LNCaP clone FGC (cell line): ENCODE measurements at regions not wholly inside any gene's neighbourhood (a gene's known extent, or its start where the extent isn't known, plus 50 kb on each side); places are given as distances from the start of the nearest gene placed in this dataset.

Source experiments
- DNase-seq: peaks from one replicate; pipeline ENCODE4 v3.0.0-alpha.2; 2011; ENCODE audit warnings: low read depth
- H3K4me3 ChIP-seq: 2 replicates; pipeline ENCODE4 v1.5.1; 2011; ENCODE audit warnings: mild to moderate bottlenecking, low read depth, low read length, control low read depth
- TF ChIP-seq, protein P1 (sequence below): IDR thresholded peaks from 2 replicates; pipeline ENCODE4 v1.5.1; 2012; ENCODE audit warnings: mild to moderate bottlenecking; ENCODE audit not compliant: control insufficient read depth, insufficient read depth; ENCODE audit errors: extremely low read depth

DNA sequence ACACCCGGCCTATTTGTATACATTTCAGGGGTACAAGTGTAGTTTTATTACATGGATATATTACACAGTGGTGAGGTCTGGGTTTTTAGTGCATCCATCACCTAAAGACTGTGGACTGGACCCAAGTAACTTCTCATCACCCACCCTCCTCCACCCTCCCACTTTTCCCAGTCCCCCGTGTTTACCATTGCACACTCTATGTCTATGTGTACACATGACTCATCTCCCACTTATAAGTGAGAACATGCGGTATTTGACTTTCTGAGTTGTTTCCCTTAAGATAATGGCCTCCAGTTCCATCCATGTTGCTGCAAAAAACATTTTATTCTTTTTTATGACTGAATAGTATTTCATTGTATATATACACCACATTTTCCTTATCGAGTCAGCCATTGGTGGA, 98.9 kb upstream of the WAC start:
- no peak overlapping the region for H3K4me3 ChIP-seq
- TF ChIP-seq, protein P1, sequence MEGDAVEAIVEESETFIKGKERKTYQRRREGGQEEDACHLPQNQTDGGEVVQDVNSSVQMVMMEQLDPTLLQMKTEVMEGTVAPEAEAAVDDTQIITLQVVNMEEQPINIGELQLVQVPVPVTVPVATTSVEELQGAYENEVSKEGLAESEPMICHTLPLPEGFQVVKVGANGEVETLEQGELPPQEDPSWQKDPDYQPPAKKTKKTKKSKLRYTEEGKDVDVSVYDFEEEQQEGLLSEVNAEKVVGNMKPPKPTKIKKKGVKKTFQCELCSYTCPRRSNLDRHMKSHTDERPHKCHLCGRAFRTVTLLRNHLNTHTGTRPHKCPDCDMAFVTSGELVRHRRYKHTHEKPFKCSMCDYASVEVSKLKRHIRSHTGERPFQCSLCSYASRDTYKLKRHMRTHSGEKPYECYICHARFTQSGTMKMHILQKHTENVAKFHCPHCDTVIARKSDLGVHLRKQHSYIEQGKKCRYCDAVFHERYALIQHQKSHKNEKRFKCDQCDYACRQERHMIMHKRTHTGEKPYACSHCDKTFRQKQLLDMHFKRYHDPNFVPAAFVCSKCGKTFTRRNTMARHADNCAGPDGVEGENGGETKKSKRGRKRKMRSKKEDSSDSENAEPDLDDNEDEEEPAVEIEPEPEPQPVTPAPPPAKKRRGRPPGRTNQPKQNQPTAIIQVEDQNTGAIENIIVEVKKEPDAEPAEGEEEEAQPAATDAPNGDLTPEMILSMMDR, result no peak
- no peak for DNase-seq

DNA sequence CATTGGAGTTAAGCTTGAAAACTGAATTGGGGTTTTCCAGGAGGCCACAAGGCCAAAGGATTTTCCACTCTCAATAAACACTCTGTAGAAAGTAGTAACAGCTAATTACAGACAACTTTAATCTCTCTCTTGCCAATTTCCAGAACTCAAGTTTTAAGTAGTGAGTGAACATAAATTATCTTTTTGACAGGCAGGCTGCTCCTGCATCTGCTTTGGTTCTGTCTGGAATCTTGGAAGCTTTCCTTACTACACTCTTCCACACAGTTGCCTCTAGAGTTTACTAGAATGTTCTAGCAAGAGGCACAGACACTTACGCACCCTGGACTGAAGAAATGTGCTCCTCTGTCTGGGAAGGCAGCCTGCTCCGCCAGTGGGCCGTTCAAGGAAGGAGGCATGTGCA, 90.5 kb upstream of the WAC start:
- TF ChIP-seq, protein P1, result no peak
- no peak for DNase-seq
- H3K4me3 ChIP-seq, result no peak overlapping the region

DNA sequence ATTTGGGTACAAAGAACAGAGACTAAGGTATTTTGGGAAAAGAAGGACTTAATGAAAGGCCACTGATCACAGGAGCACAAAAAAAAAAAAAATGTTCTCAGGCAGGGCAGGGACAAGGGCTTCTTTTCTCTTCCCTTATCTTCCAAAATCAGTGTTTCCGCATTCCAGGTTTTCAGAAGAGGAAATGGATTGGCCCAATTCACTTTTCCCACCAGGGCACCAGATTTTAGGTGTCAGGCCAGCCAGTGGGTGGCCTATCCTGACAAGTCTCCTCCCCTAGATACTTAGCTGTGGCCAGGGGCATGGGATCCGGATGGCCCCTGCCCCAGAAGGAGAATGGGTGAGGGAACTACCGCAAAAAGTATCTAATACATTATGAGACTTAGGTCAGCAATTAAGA, 88.9 kb upstream of the WAC start:
- no peak overlapping the region for H3K4me3 ChIP-seq
- TF ChIP-seq, protein P1, result no peak
- DNase-seq, result no peak

DNA sequence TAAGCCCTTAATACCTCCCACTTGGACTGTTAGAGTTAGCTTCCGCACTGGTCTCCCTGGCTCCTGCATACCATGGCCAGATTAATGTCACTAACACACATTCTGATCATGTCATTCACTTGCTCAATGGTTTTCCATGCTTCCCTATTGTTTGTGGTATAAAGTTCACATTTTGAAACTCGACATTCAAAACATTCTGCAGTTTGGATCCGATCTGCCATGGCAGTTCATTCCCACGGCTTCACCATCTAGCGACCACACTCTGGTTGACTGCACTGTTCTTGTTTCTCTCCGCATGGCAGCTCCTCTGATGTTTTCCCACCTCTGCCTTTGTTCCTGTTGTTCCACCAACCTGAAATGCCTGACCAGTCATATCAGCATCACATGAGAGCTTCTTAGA, 87.4 kb upstream of the WAC start:
- TF ChIP-seq, protein P1, result no peak

DNA sequence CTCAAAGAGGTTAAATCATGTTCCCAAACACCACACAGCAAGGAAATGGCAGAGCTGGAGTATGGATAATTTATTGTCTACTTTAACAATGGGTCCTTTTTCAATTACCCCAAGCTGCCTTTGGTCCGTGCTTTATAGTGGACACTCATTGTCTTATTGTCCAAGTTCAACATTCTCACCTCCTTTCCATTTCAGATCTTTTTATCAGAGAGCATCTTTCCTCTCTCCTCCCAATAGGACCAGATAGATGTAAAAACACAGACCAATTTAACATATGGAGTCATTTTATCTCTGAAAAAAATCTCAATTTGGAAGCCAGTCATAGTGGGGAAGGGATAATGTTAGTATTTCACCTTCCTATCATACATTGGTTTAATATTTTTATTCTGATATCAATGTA, 83.5 kb upstream of the WAC start:
- TF ChIP-seq, protein P1, result no peak
- no peak for DNase-seq
- H3K4me3 ChIP-seq, result no peak overlapping the region

More for the DNA sequence above, 87.4 kb upstream of the WAC start:
- no peak for DNase-seq
- no peak overlapping the region for H3K4me3 ChIP-seq

DNA sequence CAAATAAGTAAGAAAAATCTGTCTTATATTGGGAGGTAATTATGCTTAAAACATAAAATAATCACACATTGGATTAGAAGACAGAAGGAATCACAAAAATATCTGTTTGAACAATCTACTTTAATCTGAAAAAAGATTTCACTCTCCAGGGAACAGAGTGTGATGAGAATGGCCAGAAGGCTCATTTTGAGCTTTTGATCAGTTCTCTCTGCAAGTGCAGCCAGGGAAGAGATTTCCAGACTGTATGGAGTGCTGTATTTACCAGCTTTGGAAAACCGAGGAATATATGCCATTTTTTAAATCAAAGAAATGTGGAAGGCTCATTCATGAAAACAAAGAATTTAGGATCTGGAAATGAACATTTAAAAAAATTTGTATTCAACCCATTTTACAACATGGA, 83.0 kb upstream of the WAC start:
- TF ChIP-seq, protein P1, result no peak
- no peak for DNase-seq
- no peak overlapping the region for H3K4me3 ChIP-seq

DNA sequence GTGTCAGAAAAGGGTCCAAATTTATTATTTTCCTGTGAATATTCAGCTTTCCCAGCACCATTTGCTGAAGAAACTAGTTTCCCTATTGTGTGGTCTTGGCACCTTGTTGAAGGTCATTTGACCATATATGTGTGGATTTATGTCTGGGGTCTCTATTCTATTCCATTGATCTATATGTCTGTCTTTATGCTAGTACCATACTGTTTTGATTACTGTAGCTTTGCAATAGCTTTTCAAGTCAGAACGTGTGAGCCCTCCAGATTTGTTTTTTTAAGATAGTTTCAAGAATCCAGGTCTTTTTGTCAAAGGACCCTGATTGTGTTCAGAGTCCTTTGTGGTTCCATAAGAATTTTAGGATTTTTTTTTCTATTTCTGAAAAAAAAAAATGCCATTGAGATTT, 79.0 kb upstream of the WAC start:
- no peak overlapping the region for H3K4me3 ChIP-seq
- no peak for DNase-seq
- TF ChIP-seq, protein P1, result no peak
